Stomach (tissue), 8 donors: ENCODE measurements at regions not wholly inside any gene's neighbourhood (a gene's known extent, or its start where the extent isn't known, plus 50 kb on each side); places are given as distances from the start of the nearest gene placed in this dataset.

Source experiments
- DNase-seq, 2 donors: peaks; one replicate each; pipeline versions ENCODE4 v3.0.0 to v3.0.0-alpha.2; 2013 to 2019
- H3K27ac ChIP-seq, 5 donors: fragments of 200-600 bp in 4 of 5; sonication (generic) in 4 of 5; one replicate each; pipeline ENCODE4 v1.5.1; 2013 to 2019; ENCODE audit warnings: mild to moderate bottlenecking in 1 of 5, moderate library complexity in 1 of 5
- H3K27me3 ChIP-seq, 3 donors: fragments of 200-600 bp; sonication (generic); one replicate each; pipeline ENCODE4 v1.5.1; 2017 to 2019; ENCODE audit warnings: mixed run types in 1 of 3
- H3K36me3 ChIP-seq, 4 donors: fragments of 200-600 bp; sonication (generic); 1 replicate in 3 of 4; 2 replicates in 1 of 4; pipeline ENCODE4 v1.5.1; 2016 to 2019
- H3K4me1 ChIP-seq, 4 donors: fragments of 200-600 bp; sonication (generic); one replicate each; pipeline ENCODE4 v1.5.1; 2016 to 2019
- H3K4me3 ChIP-seq, 4 donors: fragments of 200-600 bp; sonication (generic) in 3 of 4; one replicate each; pipeline ENCODE4 v1.5.1; 2016 to 2019; ENCODE audit warnings: mild to moderate bottlenecking in 1 of 4
- H3K9me3 ChIP-seq, 4 donors: fragments of 200-600 bp; sonication (generic); one replicate each; pipeline ENCODE4 v1.5.1; 2016 to 2019
- EP300 ChIP-seq: sonication (generic); formaldehyde crosslinking; IDR thresholded peaks from one replicate; pipeline ENCODE4 v1.6.1; 2017; ENCODE audit warnings: antibody characterized with exemption
- POLR2A ChIP-seq, 4 donors: fragments of 450-650 bp; IDR thresholded peaks; one replicate each; pipeline ENCODE4 v1.6.1; 2016; ENCODE audit warnings: antibody characterized with exemption in 4 of 4, control low read depth in 2 of 4, mild to moderate bottlenecking in 1 of 4, moderate library complexity in 1 of 4
- POLR2AphosphoS5 ChIP-seq, 3 donors: sonication (generic); formaldehyde crosslinking; IDR thresholded peaks; one replicate each; pipeline ENCODE4 v1.6.1; 2016; ENCODE audit warnings: antibody characterized with exemption in 3 of 3
- WGBS, 5 donors: extraction: QIAGEN DNeasy Blood & Tissue Kit in 3 of 5; methylation state at CpG; one replicate each; pipeline versions ENCODE4 v1.1.5 to v1.1.7; 2013 to 2018; 5-methylcytosine and 5-hydroxymethylcytosine counted together
- intact Hi-C: fragments of 100-400 bp; cut with DNase I; formaldehyde crosslinking; loops from one replicate; pipeline ENCODE4 v1.15.1; 2023; ENCODE audit warnings: low total_unique reads
- TF ChIP-seq, protein P1 (sequence below), 7 experiments: fragments of 450-650 bp in 4 of 7; fragments of 200-600 bp in 3 of 7; sonication (generic) in 3 of 7; IDR thresholded peaks; one replicate each; pipeline ENCODE4 v1.5.1; 2016 to 2019; ENCODE audit warnings: antibody characterized with exemption in 7 of 7, control low read depth in 2 of 7, mild to moderate bottlenecking in 1 of 7
- donor health status: healthy with polysubstance abuse.
- donor health status: Bipolar disorder and iron deficiency.
- donor health status: healthy.

DNA sequence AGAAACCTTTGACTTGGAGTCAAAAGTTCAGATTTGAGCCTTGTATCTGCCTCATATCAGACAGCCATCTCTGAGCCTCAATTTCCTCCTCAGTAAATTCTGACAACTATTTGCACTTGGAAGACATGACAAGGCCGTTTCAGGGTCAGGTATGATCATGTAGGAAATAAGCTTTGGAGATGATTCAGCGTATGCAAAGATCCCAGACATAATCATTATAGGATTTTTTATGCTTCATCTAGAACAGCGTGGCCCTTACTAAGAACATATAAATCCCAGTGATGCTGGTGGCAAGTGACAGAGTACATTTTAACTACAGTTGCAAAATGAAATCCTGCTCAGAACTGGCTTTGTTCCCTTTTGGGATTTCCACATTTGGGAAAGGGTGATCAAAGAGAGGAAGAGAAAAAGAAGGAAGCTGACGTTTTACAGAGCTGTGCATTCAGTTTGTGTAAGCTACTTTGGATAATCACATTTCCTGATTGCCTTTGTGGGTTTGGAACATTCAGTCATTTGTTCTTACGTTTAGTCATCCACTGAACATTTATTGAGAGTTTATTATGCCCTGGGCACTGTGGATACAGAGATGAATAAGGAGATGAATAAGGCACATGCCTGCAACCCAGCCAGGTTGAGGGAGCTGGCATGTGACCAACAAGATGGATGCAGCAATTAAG, 81.9 kb upstream of the HEPHL1 start:
- Histone ChIP-seq H3K4me3 (no peak overlapping the region), H3K27me3 (no peaks in the 10 kb centered on the region), H3K27ac (no peak overlapping the region), H3K4me1 (no peaks in the 10 kb centered on the region), H3K9me3 (no peaks in the 10 kb centered on the region), H3K36me3 (no peaks in the 10 kb centered on the region)
- intact Hi-C loops = no loop called here
- TF ChIP-seq, protein P1, sequence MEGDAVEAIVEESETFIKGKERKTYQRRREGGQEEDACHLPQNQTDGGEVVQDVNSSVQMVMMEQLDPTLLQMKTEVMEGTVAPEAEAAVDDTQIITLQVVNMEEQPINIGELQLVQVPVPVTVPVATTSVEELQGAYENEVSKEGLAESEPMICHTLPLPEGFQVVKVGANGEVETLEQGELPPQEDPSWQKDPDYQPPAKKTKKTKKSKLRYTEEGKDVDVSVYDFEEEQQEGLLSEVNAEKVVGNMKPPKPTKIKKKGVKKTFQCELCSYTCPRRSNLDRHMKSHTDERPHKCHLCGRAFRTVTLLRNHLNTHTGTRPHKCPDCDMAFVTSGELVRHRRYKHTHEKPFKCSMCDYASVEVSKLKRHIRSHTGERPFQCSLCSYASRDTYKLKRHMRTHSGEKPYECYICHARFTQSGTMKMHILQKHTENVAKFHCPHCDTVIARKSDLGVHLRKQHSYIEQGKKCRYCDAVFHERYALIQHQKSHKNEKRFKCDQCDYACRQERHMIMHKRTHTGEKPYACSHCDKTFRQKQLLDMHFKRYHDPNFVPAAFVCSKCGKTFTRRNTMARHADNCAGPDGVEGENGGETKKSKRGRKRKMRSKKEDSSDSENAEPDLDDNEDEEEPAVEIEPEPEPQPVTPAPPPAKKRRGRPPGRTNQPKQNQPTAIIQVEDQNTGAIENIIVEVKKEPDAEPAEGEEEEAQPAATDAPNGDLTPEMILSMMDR (IDR thresholded peaks at IDR 0.05) = no peak
- TF ChIP-seq EP300 (no peak), POLR2AphosphoS5 (IDR thresholded peaks at IDR 0.05) (no peak), POLR2A (IDR thresholded peaks at IDR 0.05) (no peak)
- DNase-seq = no peak
- 56 to 67% (median 59%) methylated on average over 5 of the region's 5 CpGs for WGBS, 5 donors

DNA sequence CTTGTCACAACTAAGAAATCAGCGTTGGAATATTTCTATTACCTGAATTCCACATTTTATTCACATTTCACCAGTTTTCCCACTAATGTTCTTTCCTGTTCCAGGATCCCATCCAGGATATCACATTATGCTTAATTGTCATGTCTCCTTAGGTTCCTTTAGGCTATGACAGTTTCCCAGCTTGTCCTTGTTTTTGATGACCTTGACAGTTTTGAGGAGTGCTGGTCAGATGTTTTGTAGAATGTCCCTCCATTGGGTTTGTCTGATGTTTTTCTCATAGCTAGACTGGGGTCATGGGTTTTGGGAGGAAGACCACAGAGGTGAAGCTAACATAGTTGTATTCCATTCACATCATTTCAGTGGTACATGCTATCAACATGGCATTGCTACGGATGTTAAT, 80.8 kb upstream of the HEPHL1 start:
- 85 to 88% (median 87%) methylated on average over 2 of the region's 2 CpGs for whole genome bisulfite sequencing, 5 donors
- Histone ChIP-seq H3K36me3 (no peaks in the 10 kb centered on the region), H3K4me3 (no peak overlapping the region), H3K27ac (no peak overlapping the region), H3K27me3 (no peaks in the 10 kb centered on the region), H3K9me3 (no peaks in the 10 kb centered on the region), H3K4me1 (no peaks in the 10 kb centered on the region)
- TF ChIP-seq POLR2AphosphoS5 (IDR thresholded peaks at IDR 0.05) (no peak), EP300 (no peak), POLR2A (IDR thresholded peaks at IDR 0.05) (no peak)
- TF ChIP-seq, protein P1 (IDR thresholded peaks at IDR 0.05) = no peak
- intact Hi-C loops = no loop called here
- no peak for DNase-seq

DNA sequence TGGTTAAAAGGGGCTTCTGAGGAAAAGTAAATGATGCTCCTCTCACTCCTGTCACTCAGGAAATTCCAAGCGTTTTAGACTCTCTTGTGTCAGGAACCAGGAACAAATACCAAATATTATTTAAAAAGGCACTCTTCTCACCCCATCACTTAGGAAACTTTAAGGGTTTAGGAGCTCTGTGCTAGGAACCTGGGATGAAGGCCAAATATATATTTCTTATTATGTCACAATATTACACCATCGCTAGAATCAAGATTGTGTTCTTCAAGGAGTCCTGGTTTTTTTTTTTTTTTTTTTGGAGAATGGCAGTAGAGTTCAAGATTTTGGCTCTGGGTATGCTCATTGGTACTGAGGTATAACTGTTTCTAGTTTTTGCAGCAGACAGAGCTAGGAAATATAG, 79.0 kb upstream of the HEPHL1 start:
- TF ChIP-seq, protein P1 (IDR thresholded peaks at IDR 0.05) = no peak
- TF ChIP-seq POLR2A (IDR thresholded peaks at IDR 0.05) = no peak
- TF ChIP-seq POLR2AphosphoS5 (IDR thresholded peaks at IDR 0.05) = no peak
- TF ChIP-seq EP300 = no peak
- Histone ChIP-seq H3K9me3 (no peaks in the 10 kb centered on the region), H3K27ac (no peak overlapping the region), H3K36me3 (no peaks in the 10 kb centered on the region), H3K4me1 (no peaks in the 10 kb centered on the region), H3K27me3 (no peaks in the 10 kb centered on the region), H3K4me3 (no peak overlapping the region)
- WGBS, 5 donors = 28 to 43% (median 38%) methylated on average over 2 of the region's 2 CpGs
- DNase-seq = no peak
- intact Hi-C loops = no loop called here

DNA sequence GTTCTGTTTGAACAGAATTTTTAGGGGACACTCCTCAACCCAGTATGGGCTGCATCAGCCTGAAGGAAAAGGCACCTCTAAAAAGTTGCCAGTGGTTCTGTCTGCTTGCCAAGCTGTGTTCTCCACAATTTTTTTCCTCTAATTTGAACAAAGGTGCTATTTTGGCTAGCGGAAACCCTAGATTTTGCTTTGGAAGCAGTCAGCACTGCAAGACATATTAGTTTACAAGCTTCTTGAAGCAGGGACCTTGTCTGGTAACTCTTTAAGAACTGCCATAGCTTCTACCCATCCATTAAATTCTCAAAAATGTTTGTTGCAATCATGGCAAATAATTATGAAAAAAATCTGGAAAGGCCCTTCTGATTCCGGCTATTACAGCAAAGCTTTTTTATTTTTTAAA, 75.6 kb upstream of the HEPHL1 start:
- no peaks in the 10 kb centered on the region for H3K4me1 ChIP-seq
- no peak for TF ChIP-seq EP300
- TF ChIP-seq, protein P1 (IDR thresholded peaks at IDR 0.05) = no peak
- TF ChIP-seq POLR2AphosphoS5 (IDR thresholded peaks at IDR 0.05) = no peak
- no peak for TF ChIP-seq POLR2A (IDR thresholded peaks at IDR 0.05)
- intact Hi-C loops = no loop called here
- H3K36me3 ChIP-seq = no peaks in the 10 kb centered on the region
- no peaks in the 10 kb centered on the region for H3K27me3 ChIP-seq
- 74 to 88% (median 81%) methylated on average over 2 of the region's 2 CpGs for WGBS, 5 donors
- H3K27ac ChIP-seq = no peak overlapping the region
- no peak for DNase-seq
- no peaks in the 10 kb centered on the region for H3K9me3 ChIP-seq
- H3K4me3 ChIP-seq = no peak overlapping the region
